Retinal pigment epithelial cell (primary cell): ENCODE measurements at regions not wholly inside any gene's neighbourhood (a gene's known extent, or its start where the extent isn't known, plus 50 kb on each side); places are given as distances from the start of the nearest gene placed in this dataset.
"Not testable (repeated sequence)": the region's sequence is repeated elsewhere in the genome, so short reads cannot be mapped to it uniquely, and the experiment has no call there.

Source experiments
- DNase-seq: peaks from one replicate; pipeline ENCODE4 v3.0.0-alpha.2; 2010; ENCODE audit warnings: low read depth
- H3K4me3 ChIP-seq: 2 replicates; pipeline ENCODE4 v1.5.1; 2011; ENCODE audit warnings: mild to moderate bottlenecking, low read length, control low read depth, moderate library complexity
- TF ChIP-seq, protein P1 (sequence below): conservative IDR thresholded peaks from 2 replicates; pipeline ENCODE4 v1.5.1; 2011; ENCODE audit warnings: low read depth, low read length, control low read depth, inconsistent platforms

DNA sequence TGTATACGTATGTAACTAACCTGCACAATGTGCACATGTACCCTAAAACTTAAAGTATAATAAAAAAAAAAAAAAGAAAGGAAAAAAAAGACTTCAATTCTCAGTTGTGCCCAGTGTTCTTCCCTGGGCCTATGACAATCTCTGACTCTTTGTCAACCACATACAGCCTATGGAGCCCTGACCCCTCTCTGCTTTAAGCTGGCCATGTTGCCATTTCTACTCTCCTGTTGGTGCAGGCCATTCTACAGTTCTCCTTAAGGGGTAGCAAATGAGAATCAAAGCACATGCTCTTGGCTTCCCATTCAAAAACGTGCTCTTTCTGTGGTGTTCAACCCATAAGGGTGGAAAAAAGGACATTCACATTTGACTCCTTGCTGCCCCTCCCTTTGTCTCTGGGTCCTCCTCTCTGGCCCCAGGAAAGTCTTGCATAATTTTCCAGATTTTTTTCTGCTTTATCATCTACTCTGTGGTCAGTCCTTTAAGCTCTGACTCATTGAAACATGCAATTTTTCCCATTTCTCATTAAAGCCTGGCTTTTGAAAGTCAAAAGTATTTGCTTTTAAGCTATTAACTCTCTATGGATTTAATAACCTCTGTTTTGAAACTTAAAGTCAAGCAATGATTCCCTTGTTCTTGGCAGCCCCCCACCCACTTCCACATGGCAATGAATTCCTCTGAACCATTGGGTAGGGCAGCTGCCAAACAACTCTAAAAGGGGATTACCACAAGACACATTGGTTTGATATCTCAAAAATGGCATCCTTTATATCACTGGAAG lies 208.6 kb upstream of the MCHR2 start:
- peak; percentile 98 for DNase-seq
- H3K4me3 ChIP-seq = no peak overlapping the region
- TF ChIP-seq, protein P1, sequence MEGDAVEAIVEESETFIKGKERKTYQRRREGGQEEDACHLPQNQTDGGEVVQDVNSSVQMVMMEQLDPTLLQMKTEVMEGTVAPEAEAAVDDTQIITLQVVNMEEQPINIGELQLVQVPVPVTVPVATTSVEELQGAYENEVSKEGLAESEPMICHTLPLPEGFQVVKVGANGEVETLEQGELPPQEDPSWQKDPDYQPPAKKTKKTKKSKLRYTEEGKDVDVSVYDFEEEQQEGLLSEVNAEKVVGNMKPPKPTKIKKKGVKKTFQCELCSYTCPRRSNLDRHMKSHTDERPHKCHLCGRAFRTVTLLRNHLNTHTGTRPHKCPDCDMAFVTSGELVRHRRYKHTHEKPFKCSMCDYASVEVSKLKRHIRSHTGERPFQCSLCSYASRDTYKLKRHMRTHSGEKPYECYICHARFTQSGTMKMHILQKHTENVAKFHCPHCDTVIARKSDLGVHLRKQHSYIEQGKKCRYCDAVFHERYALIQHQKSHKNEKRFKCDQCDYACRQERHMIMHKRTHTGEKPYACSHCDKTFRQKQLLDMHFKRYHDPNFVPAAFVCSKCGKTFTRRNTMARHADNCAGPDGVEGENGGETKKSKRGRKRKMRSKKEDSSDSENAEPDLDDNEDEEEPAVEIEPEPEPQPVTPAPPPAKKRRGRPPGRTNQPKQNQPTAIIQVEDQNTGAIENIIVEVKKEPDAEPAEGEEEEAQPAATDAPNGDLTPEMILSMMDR = no peak

GRCh38 chr6:100196214-100196982 lies 202.4 kb upstream of the MCHR2 start:
- not testable (repeated sequence) for DNase-seq, H3K4me3 ChIP-seq

DNA sequence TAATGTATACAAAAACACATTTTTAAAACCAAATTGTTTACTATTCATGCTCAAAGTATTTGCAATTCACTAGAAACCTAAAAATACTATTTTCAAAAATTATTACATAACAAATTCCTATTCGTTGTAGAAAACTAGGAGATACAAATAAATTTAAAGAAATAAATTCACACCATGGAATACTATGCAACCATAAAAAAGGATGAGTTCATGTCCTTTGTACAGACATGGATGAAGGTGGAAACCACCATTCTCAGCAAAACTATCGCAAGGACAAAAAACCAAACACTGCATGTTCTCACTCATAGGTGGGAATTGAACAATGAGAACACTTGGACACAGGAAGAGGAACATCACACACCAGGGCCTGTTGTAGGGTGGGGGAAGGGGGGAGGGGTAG lies 201.2 kb upstream of the MCHR2 start:
- DNase-seq, H3K4me3 ChIP-seq: not testable (repeated sequence)

DNA sequence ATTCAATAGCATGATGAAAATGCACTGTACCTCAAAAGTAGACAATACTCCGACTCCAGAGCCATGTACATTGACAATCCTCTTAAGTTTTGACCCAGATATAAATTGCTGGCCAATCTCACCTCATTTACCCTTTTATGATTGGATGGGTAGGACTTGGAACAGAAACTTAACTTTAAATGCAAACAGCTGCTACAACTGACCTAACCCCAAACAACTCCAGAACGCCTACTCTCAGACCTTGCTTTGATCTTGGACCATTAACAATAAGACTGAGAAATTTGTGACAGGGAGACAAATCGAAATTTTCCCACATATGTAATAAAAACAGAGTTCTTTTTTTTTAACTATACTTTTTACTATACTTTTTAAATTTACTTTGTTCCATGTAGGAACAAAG lies 200.5 kb upstream of the MCHR2 start:
- DNase-seq = no peak
- no peak overlapping the region for H3K4me3 ChIP-seq
- TF ChIP-seq, protein P1 = no peak

DNA sequence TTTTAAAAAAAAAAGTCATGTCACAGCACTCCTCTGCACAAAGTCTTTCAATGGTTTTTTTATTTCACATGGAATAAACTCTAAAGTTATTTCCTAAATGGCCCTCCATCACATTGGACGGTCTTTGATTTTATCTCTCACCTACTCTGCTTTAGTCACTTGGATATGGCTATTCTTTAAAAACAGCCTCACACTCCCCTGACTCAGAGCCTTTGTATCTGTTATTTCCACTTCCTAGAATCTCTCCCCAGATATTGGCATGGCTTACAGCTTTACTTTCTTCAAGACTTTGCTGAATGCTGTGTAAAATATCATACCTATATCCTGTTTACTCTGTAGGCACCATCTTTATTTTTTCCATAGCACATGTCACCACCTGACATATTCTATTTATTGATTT lies 194.7 kb upstream of the MCHR2 start:
- TF ChIP-seq, protein P1 = no peak
- H3K4me3 ChIP-seq = no peak overlapping the region
- no peak for DNase-seq

DNA sequence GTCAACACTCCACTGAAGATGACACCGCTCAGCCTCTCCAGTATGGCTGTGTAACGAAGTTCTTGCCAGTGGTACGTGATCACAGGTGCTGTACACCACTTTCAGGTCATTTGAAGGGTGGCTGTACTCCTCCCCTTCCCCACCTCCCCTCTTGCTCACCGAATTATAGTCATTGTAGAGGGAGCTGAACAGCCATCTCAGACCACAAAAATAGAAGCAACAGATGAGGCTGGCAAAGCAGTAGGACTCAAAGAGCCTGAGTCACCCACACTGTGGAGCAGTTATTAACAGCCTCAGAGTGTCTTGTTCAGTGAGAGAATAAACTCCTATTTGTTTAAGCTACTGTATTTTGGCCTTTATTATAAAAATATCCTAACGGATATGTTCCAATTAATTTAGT lies 192.5 kb upstream of the MCHR2 start:
- DNase-seq = no peak
- H3K4me3 ChIP-seq = no peak overlapping the region
- TF ChIP-seq, protein P1 = no peak

DNA sequence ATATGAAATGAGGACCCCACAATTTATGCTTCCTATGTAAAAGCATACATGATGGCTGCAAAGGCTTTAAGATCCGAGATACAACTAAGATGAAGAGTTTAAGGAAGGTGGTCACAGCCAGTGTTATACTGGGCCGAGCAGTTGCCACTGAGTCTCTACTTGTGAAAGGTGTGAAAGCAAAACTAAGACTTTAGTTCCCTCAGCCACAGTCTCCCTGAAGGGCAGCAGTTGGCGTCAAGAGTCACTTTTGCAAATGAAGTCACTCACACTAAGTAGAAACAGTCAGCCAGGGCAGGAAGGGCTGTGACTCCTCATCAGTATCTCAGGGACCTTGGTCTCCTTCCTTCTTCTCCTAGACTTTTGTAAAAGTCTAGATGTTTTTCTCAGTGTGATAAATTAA lies 191.6 kb upstream of the MCHR2 start:
- H3K4me3 ChIP-seq = no peak overlapping the region
- TF ChIP-seq, protein P1 = no peak
- no peak for DNase-seq

GRCh38 chr6:100184473-100184872 lies 190.4 kb upstream of the MCHR2 start:
- no peak for DNase-seq
- H3K4me3 ChIP-seq = no peak overlapping the region
- TF ChIP-seq, protein P1 = no peak
